ENCODE measurements at regions not wholly inside any gene's neighbourhood (a gene's known extent, or its start where the extent isn't known, plus 50 kb on each side); places are given as distances from the start of the nearest gene placed in this dataset.

- TF ChIP-seq NFRKB (IDR thresholded peaks at IDR 0.05) (no peak), SP1 (IDR thresholded peaks at IDR 0.05) (no peak), BHLHE40 (IDR thresholded peaks at IDR 0.05; ENCODE audit: borderline replicate concordance) (no peak), FOXK2 (IDR thresholded peaks at IDR 0.05) (no peak), HDGF (IDR thresholded peaks at IDR 0.05; ENCODE audit: borderline replicate concordance) (no peak), TARDBP (IDR thresholded peaks at IDR 0.05) (no peak), CTBP1 (IDR thresholded peaks at IDR 0.05; ENCODE audit: borderline replicate concordance) (no peak), ELF4 (IDR thresholded peaks at IDR 0.05) (no peak), FOXM1 (IDR thresholded peaks at IDR 0.05; ENCODE audit: borderline replicate concordance) (no peak), ARNT (IDR thresholded peaks at IDR 0.05) (no peak), FOXA1 (IDR thresholded peaks at IDR 0.05) (no peak), SUZ12 (IDR thresholded peaks at IDR 0.05) (no peak), LEF1 (IDR thresholded peaks at IDR 0.05; ENCODE audit: borderline replicate concordance) (no peak)
Observed at GRCh38 chr6:53426667-53427270, 78.0 kb upstream of the ELOVL5 start.

All from HEK293T (cell line).